Stimulated activated naive B cell treated with anti-CD40 and anti-IgM and Interleukin-4, amounts not matched to agents 10 μg/mL and 1 μg/mL and 100 μg/mL, for 72 hours (primary cell): ENCODE measurements at regions not wholly inside any gene's neighbourhood (a gene's known extent, or its start where the extent isn't known, plus 50 kb on each side); places are given as distances from the start of the nearest gene placed in this dataset.

Experiments
- ATAC-seq, 2 donors: fragments of 150-1000 bp; cut with Tn5 transposase; replicated peaks; 2 replicates each; pipeline ENCODE4 v1.10.0; 2021; ENCODE audit warnings: moderate library complexity in 1 of 2
- DNase-seq: peaks from one replicate; pipeline ENCODE4 v3.0.0; 2021
- H3K27ac Mint-ChIP-seq: one replicate; pipeline ENCODE4 v1.8.0; 2022; ENCODE audit warnings: mild to moderate bottlenecking, mixed read lengths
- H3K27me3 Mint-ChIP-seq, 2 donors: one replicate each; pipeline ENCODE4 v1.8.0; 2022; ENCODE audit warnings: mixed read lengths in 2 of 2
- H3K36me3 Mint-ChIP-seq, 2 donors: one replicate each; pipeline ENCODE4 v1.8.0; 2022; ENCODE audit warnings: mixed read lengths in 2 of 2, mild to moderate bottlenecking in 1 of 2
- H3K4me1 Mint-ChIP-seq, 2 donors: one replicate each; pipeline ENCODE4 v1.8.0; 2022; ENCODE audit warnings: mixed read lengths in 2 of 2, mild to moderate bottlenecking in 1 of 2
- H3K4me3 Mint-ChIP-seq, 2 donors: one replicate each; pipeline ENCODE4 v1.8.0; 2022; ENCODE audit warnings: mild to moderate bottlenecking in 2 of 2, mixed read lengths in 2 of 2, moderate library complexity in 1 of 2
- H3K9me3 Mint-ChIP-seq, 2 donors: one replicate each; pipeline ENCODE4 v1.8.0; 2022; ENCODE audit warnings: mixed read lengths in 2 of 2, mild to moderate bottlenecking in 1 of 2

- no peak for DNase-seq
- Mint-ChIP-seq H3K27me3 (no peaks in the 10 kb centered on the region), H3K9me3 (peaks cover 15 to 16% of the 10 kb centered on the region in 2 donors), H3K4me1 (no peaks in the 10 kb centered on the region), H3K4me3 (no peak overlapping the region), H3K27ac (no peak overlapping the region), H3K36me3 (no peaks in the 10 kb centered on the region)
- no peak for ATAC-seq
Observed at GRCh38 chr7:84605301-84605700, 410.7 kb upstream of the SEMA3A start.

- DNase-seq (no peak), ATAC-seq (no peak)
- Mint-ChIP-seq H3K27me3 (no peaks in the 10 kb centered on the region), H3K4me3 (no peak overlapping the region), H3K36me3 (no peaks in the 10 kb centered on the region), H3K27ac (no peak overlapping the region), H3K4me1 (no peaks in the 10 kb centered on the region), H3K9me3 (peaks cover 15 to 16% of the 10 kb centered on the region in 2 donors)
Observed at GRCh38 chr7:84603545-84603944, 409.0 kb upstream of the SEMA3A start.

DNA sequence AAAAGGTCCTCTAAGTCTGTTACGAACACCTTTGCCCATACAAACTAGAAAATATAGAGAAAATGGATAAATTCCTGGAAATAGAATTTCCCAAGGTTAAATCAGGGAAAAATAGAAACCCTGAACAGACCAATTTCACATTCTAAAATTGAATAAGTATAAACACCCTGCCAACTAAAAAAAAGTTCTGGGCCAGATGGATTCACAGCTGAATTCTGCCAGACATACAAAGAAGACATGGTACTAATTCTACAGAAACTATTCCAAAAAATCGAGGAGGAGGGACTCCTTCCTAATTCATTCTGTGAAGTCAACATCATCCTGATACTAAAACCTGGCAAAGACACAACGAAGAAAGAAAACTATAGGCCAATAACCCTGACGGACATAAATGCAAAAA, 400.4 kb upstream of the SEMA3A start:
- H3K36me3 Mint-ChIP-seq: no peaks in the 10 kb centered on the region
- no peaks in the 10 kb centered on the region for H3K4me1 Mint-ChIP-seq
- peaks cover 0 to 5% of the 10 kb centered on the region in 2 donors for H3K9me3 Mint-ChIP-seq
- DNase-seq (no peak), ATAC-seq (no peak)
- H3K27me3 Mint-ChIP-seq: no peaks in the 10 kb centered on the region
- no peak overlapping the region for H3K27ac Mint-ChIP-seq
- no peak overlapping the region for H3K4me3 Mint-ChIP-seq

GRCh38 chr7:84591897-84592296, 397.3 kb upstream of the SEMA3A start:
- ATAC-seq: no peak
- no peak for DNase-seq
- Mint-ChIP-seq H3K36me3 (no peaks in the 10 kb centered on the region), H3K27me3 (no peaks in the 10 kb centered on the region), H3K27ac (no peak overlapping the region), H3K4me3 (no peak overlapping the region), H3K4me1 (no peaks in the 10 kb centered on the region), H3K9me3 (peaks cover 0 to 5% of the 10 kb centered on the region in 2 donors)

- Mint-ChIP-seq H3K9me3 (no peaks in the 10 kb centered on the region), H3K27ac (no peak overlapping the region), H3K27me3 (no peaks in the 10 kb centered on the region), H3K36me3 (no peaks in the 10 kb centered on the region), H3K4me3 (no peak overlapping the region), H3K4me1 (no peaks in the 10 kb centered on the region)
- ATAC-seq (no peak), DNase-seq (no peak)
Observed at GRCh38 chr7:84589012-84589411, 394.4 kb upstream of the SEMA3A start.

GRCh38 chr7:84583331-84583730, 388.7 kb upstream of the SEMA3A start:
- Mint-ChIP-seq H3K27me3 (no peaks in the 10 kb centered on the region), H3K27ac (no peak overlapping the region), H3K36me3 (no peaks in the 10 kb centered on the region), H3K4me3 (no peak overlapping the region), H3K4me1 (no peaks in the 10 kb centered on the region), H3K9me3 (no peaks in the 10 kb centered on the region)
- DNase-seq (no peak), ATAC-seq (no peak)

DNA sequence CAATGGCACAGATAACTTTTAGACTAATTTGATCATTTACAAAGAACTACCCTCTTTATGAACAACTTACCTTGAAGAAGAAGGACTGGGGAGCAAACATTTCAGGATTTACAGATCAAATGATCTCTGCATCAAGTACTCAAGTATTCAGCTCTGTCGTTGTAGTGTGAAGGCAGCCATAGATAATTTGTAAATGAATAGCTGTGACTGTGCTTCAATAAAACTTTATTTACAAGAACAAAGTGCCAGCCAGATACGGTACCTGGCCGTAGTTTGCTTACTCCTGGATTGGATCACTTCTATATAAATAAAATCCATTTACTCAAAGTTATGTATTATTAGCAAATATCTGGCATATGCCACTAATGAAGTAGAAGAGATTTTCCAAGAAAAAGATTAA, 388.2 kb upstream of the SEMA3A start:
- Mint-ChIP-seq H3K4me1 (no peaks in the 10 kb centered on the region), H3K27me3 (no peaks in the 10 kb centered on the region), H3K27ac (no peak overlapping the region), H3K4me3 (no peak overlapping the region), H3K36me3 (no peaks in the 10 kb centered on the region), H3K9me3 (no peaks in the 10 kb centered on the region)
- no peak for DNase-seq
- ATAC-seq: no peak

DNA sequence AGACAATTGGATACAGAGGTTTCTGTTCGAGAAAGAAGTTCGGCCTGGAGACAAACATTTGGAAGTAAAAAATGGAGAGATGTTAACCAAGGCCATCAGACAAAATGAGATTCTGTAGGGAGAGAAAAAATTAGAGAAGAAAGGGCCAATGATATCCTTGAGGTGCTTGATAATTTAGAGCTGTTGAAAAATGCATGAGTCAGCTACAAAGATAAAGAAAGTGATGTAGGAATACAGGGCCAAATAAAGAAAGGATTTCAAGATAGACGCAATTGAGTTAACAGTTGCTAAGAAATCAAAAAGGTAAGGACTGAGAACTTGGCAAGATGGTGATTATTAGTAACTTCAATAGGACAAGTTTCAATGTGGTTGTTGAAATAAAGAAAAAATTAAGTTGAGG, 384.2 kb upstream of the SEMA3A start:
- Mint-ChIP-seq H3K27ac (no peak overlapping the region), H3K4me1 (no peaks in the 10 kb centered on the region), H3K9me3 (no peaks in the 10 kb centered on the region), H3K36me3 (no peaks in the 10 kb centered on the region), H3K4me3 (no peak overlapping the region), H3K27me3 (no peaks in the 10 kb centered on the region)
- no peak for ATAC-seq
- DNase-seq: no peak

DNA sequence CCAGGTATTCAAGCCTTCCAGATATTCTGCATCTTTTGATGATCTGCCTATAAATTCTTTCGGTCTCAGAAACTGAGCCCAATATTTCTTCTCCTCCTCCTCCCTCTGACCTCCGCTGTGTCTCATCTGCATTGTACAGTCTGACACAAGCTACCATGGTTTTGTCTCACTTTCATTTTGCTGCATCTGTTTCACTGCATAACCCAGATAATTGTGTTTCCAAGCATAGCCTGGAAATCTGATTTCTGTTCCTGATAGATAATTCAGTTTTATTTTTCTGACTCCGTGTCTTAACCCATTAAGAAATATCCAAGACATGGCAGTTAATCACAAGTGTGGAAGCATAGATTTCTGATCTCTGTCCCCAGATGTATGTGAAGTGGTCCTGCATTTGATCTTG, 374.2 kb upstream of the SEMA3A start:
- ATAC-seq (no peak), DNase-seq (no peak)
- Mint-ChIP-seq H3K4me3 (no peak overlapping the region), H3K36me3 (no peaks in the 10 kb centered on the region), H3K4me1 (no peaks in the 10 kb centered on the region), H3K27me3 (no peaks in the 10 kb centered on the region), H3K27ac (no peak overlapping the region), H3K9me3 (peaks cover 0 to 1% of the 10 kb centered on the region in 2 donors)

DNA sequence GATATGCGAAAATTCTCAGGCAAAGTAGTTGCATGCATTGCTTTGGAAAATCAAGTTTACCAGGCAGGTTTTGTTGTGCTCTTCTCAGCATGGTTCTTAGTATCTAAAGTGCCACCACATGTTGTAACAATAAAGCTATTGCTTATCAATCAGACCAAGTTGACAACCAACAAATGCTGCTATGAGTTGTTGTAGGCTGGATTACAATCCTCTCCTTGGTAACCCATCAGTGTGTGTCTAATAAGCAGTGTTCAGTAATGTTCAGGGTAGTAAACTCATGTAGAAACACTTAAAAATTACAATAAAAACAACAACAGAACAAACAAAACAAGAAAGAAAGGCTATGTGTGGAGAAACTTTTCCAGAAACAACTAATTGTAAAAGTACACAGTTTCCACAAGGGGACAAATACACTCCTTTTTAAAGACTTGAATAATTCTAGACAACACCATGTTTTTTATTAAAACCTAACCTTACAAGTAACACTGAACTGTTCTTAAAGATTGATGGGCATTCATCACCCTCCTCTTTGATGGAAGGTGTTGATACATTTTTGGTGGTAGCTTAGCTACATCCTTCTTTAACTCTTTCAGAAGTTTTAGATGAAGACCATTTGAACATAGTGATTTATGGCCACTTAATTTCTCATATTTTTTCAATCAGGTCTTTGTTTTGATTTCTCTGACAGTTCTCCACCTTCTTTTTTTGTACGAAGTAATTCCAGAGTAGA, 370.9 kb upstream of the SEMA3A start:
- Mint-ChIP-seq H3K4me1 (no peaks in the 10 kb centered on the region), H3K27me3 (no peaks in the 10 kb centered on the region), H3K9me3 (no peaks in the 10 kb centered on the region), H3K36me3 (no peaks in the 10 kb centered on the region), H3K27ac (no peak overlapping the region), H3K4me3 (no peak overlapping the region)
- DNase-seq: no peak
- ATAC-seq: no peak

DNA sequence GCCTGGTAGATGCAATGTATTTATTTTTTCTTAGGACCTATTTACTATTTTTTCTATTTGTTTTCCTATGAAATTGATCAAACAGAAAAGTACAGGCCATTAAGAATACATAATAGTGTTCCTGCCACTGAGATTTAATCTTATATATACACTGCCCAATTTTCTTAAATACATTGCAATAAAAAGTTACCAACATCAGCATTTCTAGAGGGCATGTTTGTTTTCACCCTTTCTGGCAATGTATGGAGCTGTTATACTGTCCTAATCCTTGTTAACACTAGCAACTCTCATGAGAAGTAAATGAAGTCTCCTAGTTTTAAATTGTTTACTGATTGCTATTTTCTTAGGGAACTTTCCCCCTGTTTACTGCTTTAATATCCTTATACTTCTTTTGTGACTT, 359.1 kb upstream of the SEMA3A start:
- ATAC-seq: no peak
- DNase-seq: no peak
- Mint-ChIP-seq H3K27me3 (no peaks in the 10 kb centered on the region), H3K4me1 (no peaks in the 10 kb centered on the region), H3K27ac (no peak overlapping the region), H3K4me3 (no peak overlapping the region), H3K36me3 (no peaks in the 10 kb centered on the region), H3K9me3 (peaks cover 14% of the 10 kb centered on the region in 2 donors)

DNA sequence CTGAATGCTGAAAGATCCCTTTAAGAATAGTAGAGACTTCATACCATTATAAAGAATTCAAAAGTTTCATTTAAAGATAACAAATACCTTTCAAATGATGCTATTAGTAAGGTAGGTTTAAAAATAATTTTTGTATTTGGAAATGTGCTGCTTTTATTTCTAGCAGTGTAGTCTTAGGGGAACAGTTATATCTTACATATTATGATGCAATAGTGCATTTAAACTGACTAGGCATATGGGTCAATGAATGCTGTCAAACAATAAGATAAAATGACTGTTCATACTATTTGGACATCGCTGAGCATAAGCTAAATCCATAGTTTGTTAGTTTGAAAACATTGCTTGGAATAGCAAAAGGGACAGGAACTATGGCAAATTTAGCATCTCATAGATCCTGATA, 354.8 kb upstream of the SEMA3A start:
- Mint-ChIP-seq H3K9me3 (peaks cover 0 to 2% of the 10 kb centered on the region in 2 donors), H3K4me1 (no peaks in the 10 kb centered on the region), H3K36me3 (no peaks in the 10 kb centered on the region), H3K27me3 (no peaks in the 10 kb centered on the region), H3K27ac (no peak overlapping the region), H3K4me3 (no peak overlapping the region)
- ATAC-seq: no peak
- no peak for DNase-seq

- H3K9me3 Mint-ChIP-seq: peaks cover 0 to 2% of the 10 kb centered on the region in 2 donors
- DNase-seq (no peak), ATAC-seq (no peak)
- H3K27me3 Mint-ChIP-seq: no peaks in the 10 kb centered on the region
- no peaks in the 10 kb centered on the region for H3K4me1 Mint-ChIP-seq
- no peak overlapping the region for H3K4me3 Mint-ChIP-seq
- H3K36me3 Mint-ChIP-seq: no peaks in the 10 kb centered on the region
- H3K27ac Mint-ChIP-seq: no peak overlapping the region
Observed at GRCh38 chr7:84548366-84549365, 354.1 kb upstream of the SEMA3A start.

DNA sequence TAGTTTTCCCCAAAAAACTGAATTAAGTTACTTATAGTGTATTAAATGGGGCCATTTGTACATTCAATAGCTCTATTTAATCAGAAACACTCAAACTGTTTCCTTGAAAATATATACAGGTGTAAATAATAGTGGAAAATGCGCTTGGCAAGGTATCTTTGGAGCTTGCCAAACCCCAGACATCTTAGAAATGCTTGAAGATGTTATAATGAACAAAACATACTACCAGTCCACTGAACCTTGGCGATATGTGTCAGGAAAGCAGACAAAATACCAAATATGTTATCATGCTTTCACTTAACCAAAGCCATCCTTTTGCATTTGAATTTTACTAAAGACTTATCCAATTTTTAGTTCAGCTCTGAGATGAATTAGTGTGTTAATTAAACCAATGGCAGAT, 352.7 kb upstream of the SEMA3A start:
- Mint-ChIP-seq H3K4me1 (no peaks in the 10 kb centered on the region), H3K9me3 (peaks cover 0 to 2% of the 10 kb centered on the region in 2 donors), H3K27ac (no peak overlapping the region), H3K36me3 (no peaks in the 10 kb centered on the region), H3K4me3 (no peak overlapping the region), H3K27me3 (no peaks in the 10 kb centered on the region)
- DNase-seq (no peak), ATAC-seq (no peak)

GRCh38 chr7:84546403-84546802, 351.8 kb upstream of the SEMA3A start:
- H3K27ac Mint-ChIP-seq: no peak overlapping the region
- no peak for ATAC-seq
- H3K4me1 Mint-ChIP-seq: no peaks in the 10 kb centered on the region
- no peaks in the 10 kb centered on the region for H3K36me3 Mint-ChIP-seq
- H3K27me3 Mint-ChIP-seq: no peaks in the 10 kb centered on the region
- no peaks in the 10 kb centered on the region for H3K9me3 Mint-ChIP-seq
- H3K4me3 Mint-ChIP-seq: no peak overlapping the region
- DNase-seq: no peak
